ENCODE measurements at regions not wholly inside any gene's neighbourhood (a gene's known extent, or its start where the extent isn't known, plus 50 kb on each side); places are given as distances from the start of the nearest gene placed in this dataset.
"Not testable (repeated sequence)": the region's sequence is repeated elsewhere in the genome, so short reads cannot be mapped to it uniquely, and the experiment has no call there.

DNA sequence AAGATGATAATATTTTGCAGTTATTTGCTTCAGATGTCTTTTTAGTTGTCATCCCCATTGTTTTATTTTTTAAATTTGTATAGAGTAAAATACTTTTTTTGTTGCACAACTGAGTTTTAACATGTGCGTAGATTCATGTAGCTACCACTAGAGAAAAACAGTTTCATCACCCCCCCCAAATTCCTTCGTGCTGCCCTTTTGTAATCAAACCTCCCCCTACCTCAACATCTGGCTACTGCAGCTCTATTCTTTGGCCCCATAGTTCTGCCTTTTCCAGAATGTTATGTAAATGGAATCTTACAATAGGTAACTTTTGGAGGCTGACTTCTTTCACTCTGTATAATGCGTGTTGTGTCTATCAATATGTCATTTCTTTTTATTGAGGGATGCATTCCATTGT, 232.0 kb upstream of the RASGRP1 start:
- no TSS peak for BruUV-seq (replicated peaks)
- no peaks in the 10 kb centered on the region for H4K20me1 ChIP-seq (replicated peaks; ENCODE audit: control insufficient read depth, extremely low read depth, insufficient read depth, low read length)

DNA sequence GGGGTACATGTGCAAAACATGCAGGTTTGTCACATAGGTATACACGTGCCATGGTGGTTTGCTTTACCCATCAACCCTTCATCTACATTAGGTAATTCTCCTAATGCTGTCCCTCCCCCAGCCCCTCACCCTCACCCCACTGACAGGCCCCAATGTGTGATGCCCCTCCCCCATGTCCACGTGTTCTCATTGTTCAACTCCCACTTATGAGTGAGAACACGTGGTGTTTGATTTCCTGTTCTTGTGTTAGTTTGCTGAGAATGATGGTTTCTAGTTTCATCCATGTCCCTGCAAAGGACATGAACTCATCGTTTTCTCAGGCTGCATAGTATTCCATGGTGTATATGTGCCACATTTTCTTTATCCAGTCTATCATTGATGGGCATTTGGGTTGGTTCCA, 232.9 kb upstream of the RASGRP1 start:
- H3K36me3 ChIP-seq (ENCODE audit: control insufficient read depth in 2 of 2, extremely low read depth in 1 of 2, insufficient read depth in 2 of 2, low read length in 2 of 2); H2AFZ ChIP-seq (ENCODE audit: low read depth, low read length); BruUV-seq (replicated peaks); CTCF ChIA-PET; intact Hi-C loops (cut with micrococcal nuclease); H3K27ac ChIP-seq (ENCODE audit: insufficient read depth, low read depth, low read length); H3K9me3 ChIP-seq (replicated peaks; ENCODE audit: control insufficient read depth, insufficient read depth, low read length); DNase-seq (ENCODE audit: low read depth, low spot score); H3K4me3 ChIP-seq (replicated peaks in 1 of 3; ENCODE audit: insufficient read depth in 1 of 3, low read depth in 1 of 3, low read length in 3 of 3); FAIRE-seq; H3K27me3 ChIP-seq (ENCODE audit: control insufficient read depth in 2 of 2, insufficient read depth in 2 of 2, low read length in 2 of 2); H4K20me1 ChIP-seq (replicated peaks; ENCODE audit: control insufficient read depth, extremely low read depth, insufficient read depth, low read length); H3K9me1 ChIP-seq (replicated peaks; ENCODE audit: control insufficient read depth, extremely low read depth, insufficient read depth, low read length); dilution Hi-C loops (cut with MboI; ENCODE audit: extremely low pct_ligation_motif_present, low sequenced_read_pairs); H3K9ac ChIP-seq (replicated peaks; ENCODE audit: extremely low read depth, insufficient read depth, low read length); H3K4me1 ChIP-seq (ENCODE audit: control insufficient read depth, extremely low read depth, insufficient read depth, low read length); POLR2A ChIA-PET; H3K4me2 ChIP-seq (ENCODE audit: insufficient read depth, low read length); H3K79me2 ChIP-seq (ENCODE audit: control insufficient read depth, insufficient read depth, low read length): not testable (repeated sequence)

More for the DNA sequence above, 232.0 kb upstream of the RASGRP1 start:
- peaks cover 0 to 2% of the 10 kb centered on the region in 2 experiments for H3K27me3 ChIP-seq (ENCODE audit: control insufficient read depth in 2 of 2, insufficient read depth in 2 of 2, low read length in 2 of 2)
- H3K4me2 ChIP-seq (ENCODE audit: insufficient read depth, low read length), result no peak overlapping the region
- dilution Hi-C loops (cut with MboI; ENCODE audit: extremely low pct_ligation_motif_present, low sequenced_read_pairs) (no loop called here), intact Hi-C loops (cut with micrococcal nuclease) (no loop called here)
- no peak overlapping the region for H3K9ac ChIP-seq (replicated peaks; ENCODE audit: extremely low read depth, insufficient read depth, low read length)
- ChIA-PET CTCF (no interaction called here), POLR2A (no interaction called here)
- H3K27ac ChIP-seq (ENCODE audit: insufficient read depth, low read depth, low read length), result no peak overlapping the region
- H3K4me1 ChIP-seq (ENCODE audit: control insufficient read depth, extremely low read depth, insufficient read depth, low read length), result no peaks in the 10 kb centered on the region
- H3K4me3 ChIP-seq (replicated peaks in 1 of 3; ENCODE audit: insufficient read depth in 1 of 3, low read depth in 1 of 3, low read length in 3 of 3), result no peak overlapping the region
- FAIRE-seq (no peak), DNase-seq (ENCODE audit: low read depth, low spot score) (no peak)
- H2AFZ ChIP-seq (ENCODE audit: low read depth, low read length), result no peak overlapping the region
- no peaks in the 10 kb centered on the region for H3K9me1 ChIP-seq (replicated peaks; ENCODE audit: control insufficient read depth, extremely low read depth, insufficient read depth, low read length)
- no peaks in the 10 kb centered on the region for H3K36me3 ChIP-seq (ENCODE audit: control insufficient read depth in 2 of 2, extremely low read depth in 1 of 2, insufficient read depth in 2 of 2, low read length in 2 of 2)
- H3K9me3 ChIP-seq (replicated peaks; ENCODE audit: control insufficient read depth, insufficient read depth, low read length), result no peaks in the 10 kb centered on the region
- no peaks in the 10 kb centered on the region for H3K79me2 ChIP-seq (ENCODE audit: control insufficient read depth, insufficient read depth, low read length)
- TF ChIP-seq EZH2 (IDR thresholded peaks at IDR 0.05; ENCODE audit: borderline replicate concordance, low read depth, low read length, severe bottlenecking), result no peak
- TF ChIP-seq POLR2AphosphoS5 (IDR thresholded peaks at IDR 0.05; ENCODE audit: insufficient read depth, low read depth, low read length), result no peak
- no peak for TF ChIP-seq JUN (IDR thresholded peaks at IDR 0.05; ENCODE audit: borderline replicate concordance, insufficient read depth, insufficient read length, low read depth)
- TF ChIP-seq MYC (IDR thresholded peaks at IDR 0.05; ENCODE audit: low read depth, low read length), result no peak
- no peak for TF ChIP-seq POLR2A (IDR thresholded peaks at IDR 0.05; ENCODE audit: low read depth, low read length)
- TF ChIP-seq FOS (IDR thresholded peaks at IDR 0.05; ENCODE audit: borderline replicate concordance, insufficient read depth, low read length), result no peak
- TF ChIP-seq, protein P1, sequence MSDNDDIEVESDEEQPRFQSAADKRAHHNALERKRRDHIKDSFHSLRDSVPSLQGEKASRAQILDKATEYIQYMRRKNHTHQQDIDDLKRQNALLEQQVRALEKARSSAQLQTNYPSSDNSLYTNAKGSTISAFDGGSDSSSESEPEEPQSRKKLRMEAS (IDR thresholded peaks at IDR 0.05; ENCODE audit: insufficient read depth, insufficient read length), result no peak
- TF ChIP-seq GATA2 (IDR thresholded peaks at IDR 0.05; ENCODE audit: insufficient read depth, insufficient read length, low read depth, low read length), result no peak
- TF ChIP-seq, protein P2, sequence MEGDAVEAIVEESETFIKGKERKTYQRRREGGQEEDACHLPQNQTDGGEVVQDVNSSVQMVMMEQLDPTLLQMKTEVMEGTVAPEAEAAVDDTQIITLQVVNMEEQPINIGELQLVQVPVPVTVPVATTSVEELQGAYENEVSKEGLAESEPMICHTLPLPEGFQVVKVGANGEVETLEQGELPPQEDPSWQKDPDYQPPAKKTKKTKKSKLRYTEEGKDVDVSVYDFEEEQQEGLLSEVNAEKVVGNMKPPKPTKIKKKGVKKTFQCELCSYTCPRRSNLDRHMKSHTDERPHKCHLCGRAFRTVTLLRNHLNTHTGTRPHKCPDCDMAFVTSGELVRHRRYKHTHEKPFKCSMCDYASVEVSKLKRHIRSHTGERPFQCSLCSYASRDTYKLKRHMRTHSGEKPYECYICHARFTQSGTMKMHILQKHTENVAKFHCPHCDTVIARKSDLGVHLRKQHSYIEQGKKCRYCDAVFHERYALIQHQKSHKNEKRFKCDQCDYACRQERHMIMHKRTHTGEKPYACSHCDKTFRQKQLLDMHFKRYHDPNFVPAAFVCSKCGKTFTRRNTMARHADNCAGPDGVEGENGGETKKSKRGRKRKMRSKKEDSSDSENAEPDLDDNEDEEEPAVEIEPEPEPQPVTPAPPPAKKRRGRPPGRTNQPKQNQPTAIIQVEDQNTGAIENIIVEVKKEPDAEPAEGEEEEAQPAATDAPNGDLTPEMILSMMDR (IDR thresholded peaks at IDR 0.05; ENCODE audit: extremely low read depth in 1 of 2, insufficient read depth in 1 of 2, low read depth in 1 of 2, low read length in 2 of 2), result no peak

DNA sequence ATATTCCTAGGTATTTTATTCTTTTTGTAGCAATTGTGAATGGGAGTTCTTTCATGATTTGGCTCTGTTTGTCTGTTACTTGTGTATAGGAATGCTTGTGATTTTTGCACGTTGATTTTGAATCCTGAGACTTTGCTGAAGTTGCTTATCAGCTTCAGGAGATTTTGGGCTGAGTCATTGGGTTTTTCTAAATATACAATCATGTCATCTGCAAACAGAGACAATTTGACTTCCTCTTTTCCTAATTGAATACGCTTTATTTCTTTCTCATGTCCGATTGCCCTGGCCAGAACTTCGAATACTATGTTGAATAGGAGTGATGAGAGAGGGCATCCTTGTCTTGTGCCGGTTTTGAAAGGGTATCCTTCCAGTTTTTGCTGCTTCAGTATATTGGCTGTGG, 234.6 kb upstream of the RASGRP1 start:
- dilution Hi-C loops (cut with MboI; ENCODE audit: extremely low pct_ligation_motif_present, low sequenced_read_pairs); H4K20me1 ChIP-seq (replicated peaks; ENCODE audit: control insufficient read depth, extremely low read depth, insufficient read depth, low read length); H3K9ac ChIP-seq (replicated peaks; ENCODE audit: extremely low read depth, insufficient read depth, low read length); H3K4me3 ChIP-seq (replicated peaks in 1 of 3; ENCODE audit: insufficient read depth in 1 of 3, low read depth in 1 of 3, low read length in 3 of 3); H3K9me3 ChIP-seq (replicated peaks; ENCODE audit: control insufficient read depth, insufficient read depth, low read length); BruUV-seq (replicated peaks); H3K36me3 ChIP-seq (ENCODE audit: control insufficient read depth in 2 of 2, extremely low read depth in 1 of 2, insufficient read depth in 2 of 2, low read length in 2 of 2); H3K79me2 ChIP-seq (ENCODE audit: control insufficient read depth, insufficient read depth, low read length); H2AFZ ChIP-seq (ENCODE audit: low read depth, low read length); H3K9me1 ChIP-seq (replicated peaks; ENCODE audit: control insufficient read depth, extremely low read depth, insufficient read depth, low read length); FAIRE-seq; DNase-seq (ENCODE audit: low read depth, low spot score); POLR2A ChIA-PET; H3K4me1 ChIP-seq (ENCODE audit: control insufficient read depth, extremely low read depth, insufficient read depth, low read length); H3K4me2 ChIP-seq (ENCODE audit: insufficient read depth, low read length); H3K27me3 ChIP-seq (ENCODE audit: control insufficient read depth in 2 of 2, insufficient read depth in 2 of 2, low read length in 2 of 2); H3K27ac ChIP-seq (ENCODE audit: insufficient read depth, low read depth, low read length): not testable (repeated sequence)
- CTCF ChIA-PET, result interaction anchor here (1.0 kb wide), 1 partner anchor 41 kb away, joined by 3 read pairs; no protein-coding TSS in a partner anchor
- intact Hi-C loops (cut with micrococcal nuclease), result loop anchor here (1.0 kb wide), 1 partner anchor 8 kb away; no protein-coding TSS in a partner anchor

Measured in endothelial cell of umbilical vein (primary cell).